BLaER1 (cell line): ENCODE measurements at regions not wholly inside any gene's neighbourhood (a gene's known extent, or its start where the extent isn't known, plus 50 kb on each side); places are given as distances from the start of the nearest gene placed in this dataset.

Experiments
- H3K27ac ChIP-seq: shearing (Covaris generic); formaldehyde crosslinking; 2 replicates; pipeline ENCODE4 v1.8.1; 2022
- H3K27me3 ChIP-seq: shearing (Covaris generic); formaldehyde crosslinking; 2 replicates; pipeline ENCODE4 v1.8.1; 2022
- H3K36me3 ChIP-seq: shearing (Covaris generic); formaldehyde crosslinking; 2 replicates; pipeline ENCODE4 v1.8.1; 2022
- H3K4me1 ChIP-seq: shearing (Covaris generic); formaldehyde crosslinking; 2 replicates; pipeline ENCODE4 v1.8.1; 2022
- H3K4me2 ChIP-seq: shearing (Covaris generic); formaldehyde crosslinking; 2 replicates; pipeline ENCODE4 v1.8.1; 2022
- H3K4me3 ChIP-seq: shearing (Covaris generic); formaldehyde crosslinking; 2 replicates; pipeline ENCODE4 v1.8.1; 2022
- H3K9ac ChIP-seq: shearing (Covaris generic); formaldehyde crosslinking; 2 replicates; pipeline ENCODE4 v1.8.1; 2022
- H3K9me3 ChIP-seq: shearing (Covaris generic); formaldehyde crosslinking; 2 replicates; pipeline ENCODE4 v1.8.1; 2022
- H4K20me1 ChIP-seq: shearing (Covaris generic); formaldehyde crosslinking; 2 replicates; pipeline ENCODE4 v1.8.1; 2022
- Cebpa-rat ChIP-seq: shearing (Covaris generic); IDR thresholded peaks from 2 replicates; pipeline ENCODE4 v1.8.1; 2022

GRCh38 chr2:134780972-134781371 lies 57.4 kb upstream of the ACMSD start:
- Histone ChIP-seq H4K20me1 (no peaks in the 10 kb centered on the region), H3K27ac (no peak overlapping the region), H3K9me3 (no peaks in the 10 kb centered on the region), H3K4me2 (no peak overlapping the region), H3K27me3 (no peaks in the 10 kb centered on the region), H3K4me1 (peaks cover 4% of the 10 kb centered on the region; the same call in 1 of the 2 replicates), H3K4me3 (no peak overlapping the region), H3K36me3 (no peaks in the 10 kb centered on the region), H3K9ac (no peak overlapping the region)
- TF ChIP-seq Cebpa-rat: no peak

DNA sequence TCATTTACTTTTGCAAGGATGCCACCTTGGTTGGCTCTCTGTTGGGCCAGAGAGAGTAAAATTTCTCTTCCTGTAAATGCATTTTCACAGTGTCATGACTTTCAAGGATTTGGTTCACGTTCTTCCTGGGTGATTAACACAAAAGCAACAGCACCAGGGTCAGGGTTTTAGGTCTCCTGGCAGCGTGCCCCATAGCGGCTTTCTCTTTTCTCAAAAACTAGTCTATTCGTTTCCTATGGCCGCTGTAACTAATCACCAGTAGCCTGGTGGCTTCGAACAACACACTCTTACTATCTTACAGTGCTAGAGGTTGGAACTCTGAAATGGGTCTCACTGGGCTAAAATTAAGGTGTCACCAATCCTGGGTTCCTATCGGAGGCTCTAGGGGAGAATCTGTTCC lies 56.3 kb upstream of the ACMSD start:
- no peaks in the 10 kb centered on the region for H4K20me1 ChIP-seq
- no peak for TF ChIP-seq Cebpa-rat
- peaks cover 4% of the 10 kb centered on the region; the same call in 1 of the 2 replicates for H3K4me1 ChIP-seq

GRCh38 chr2:134782792-134783191 lies 55.6 kb upstream of the ACMSD start:
- no peak for TF ChIP-seq Cebpa-rat
- H3K4me2 ChIP-seq: no peak overlapping the region
- H3K36me3 ChIP-seq: no peaks in the 10 kb centered on the region
- peaks cover 4% of the 10 kb centered on the region; the same call in 1 of the 2 replicates for H3K4me1 ChIP-seq
- no peaks in the 10 kb centered on the region for H3K27me3 ChIP-seq
- no peak overlapping the region for H3K4me3 ChIP-seq
- H3K9me3 ChIP-seq: no peaks in the 10 kb centered on the region
- no peak overlapping the region for H3K9ac ChIP-seq
- H4K20me1 ChIP-seq: no peaks in the 10 kb centered on the region
- H3K27ac ChIP-seq: no peak overlapping the region

More for the DNA sequence above, 56.3 kb upstream of the ACMSD start:
- Histone ChIP-seq H3K9me3 (no peaks in the 10 kb centered on the region), H3K27me3 (no peaks in the 10 kb centered on the region), H3K4me3 (no peak overlapping the region), H3K4me2 (no peak overlapping the region), H3K9ac (no peak overlapping the region), H3K27ac (no peak overlapping the region), H3K36me3 (no peaks in the 10 kb centered on the region)

- H3K4me2 ChIP-seq: no peak overlapping the region
- no peak overlapping the region for H3K27ac ChIP-seq
- no peak overlapping the region for H3K4me3 ChIP-seq
- no peaks in the 10 kb centered on the region for H3K9me3 ChIP-seq
- H3K9ac ChIP-seq: no peak overlapping the region
- H4K20me1 ChIP-seq: no peaks in the 10 kb centered on the region
- no peaks in the 10 kb centered on the region for H3K27me3 ChIP-seq
- peaks cover 4% of the 10 kb centered on the region; the same call in 1 of the 2 replicates for H3K4me1 ChIP-seq
- H3K36me3 ChIP-seq: no peaks in the 10 kb centered on the region
- no peak for TF ChIP-seq Cebpa-rat
Observed at GRCh38 chr2:134783912-134784311, 54.5 kb upstream of the ACMSD start.

DNA sequence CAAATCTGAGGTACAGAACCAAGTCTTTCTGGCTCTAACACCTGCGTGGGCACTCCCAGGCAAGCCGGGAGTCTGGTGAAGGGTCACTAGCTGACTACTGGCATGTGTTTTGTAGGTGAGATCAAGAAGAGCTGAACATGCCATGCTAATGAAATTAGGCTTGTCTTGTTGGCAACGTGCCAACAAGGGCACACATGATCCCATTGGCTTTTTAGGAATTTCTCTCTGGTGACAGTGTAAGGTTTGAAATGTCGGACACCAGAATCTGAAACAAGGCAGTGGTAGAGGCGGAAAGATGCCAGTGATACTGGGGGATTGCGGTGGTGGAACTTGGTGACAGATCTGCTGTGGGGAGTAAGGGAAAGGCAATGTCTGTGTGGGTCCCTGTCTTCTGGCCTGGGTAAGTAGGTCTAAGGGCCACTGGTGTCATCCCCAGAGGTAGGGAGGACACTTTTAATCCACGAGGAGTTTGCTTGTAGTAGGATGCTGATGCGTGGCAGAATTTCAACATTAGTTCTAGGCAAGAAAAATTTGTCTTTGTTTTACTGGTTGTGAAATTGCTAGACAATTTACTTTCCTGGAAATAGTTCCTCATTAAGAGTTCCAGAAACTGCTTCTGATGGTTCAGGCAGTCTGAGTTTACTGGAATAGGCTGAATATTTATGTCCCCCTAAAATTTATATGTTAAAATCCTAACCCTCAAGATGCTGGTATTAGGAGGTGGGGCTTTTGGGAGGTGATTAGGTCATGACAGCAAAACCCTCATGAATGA lies 52.6 kb upstream of the ACMSD start:
- H3K4me1 ChIP-seq: peaks cover 4% of the 10 kb centered on the region; the same call in 1 of the 2 replicates
- H4K20me1 ChIP-seq: no peaks in the 10 kb centered on the region
- H3K36me3 ChIP-seq: no peaks in the 10 kb centered on the region
- H3K4me2 ChIP-seq: no peak overlapping the region
- H3K27me3 ChIP-seq: no peaks in the 10 kb centered on the region
- no peak overlapping the region for H3K9ac ChIP-seq
- TF ChIP-seq Cebpa-rat: no peak
- no peaks in the 10 kb centered on the region for H3K9me3 ChIP-seq
- H3K27ac ChIP-seq: no peak overlapping the region
- H3K4me3 ChIP-seq: no peak overlapping the region

GRCh38 chr2:134788417-134788816 lies 50.0 kb upstream of the ACMSD start:
- H3K4me2 ChIP-seq: no peak overlapping the region
- no peaks in the 10 kb centered on the region for H3K27me3 ChIP-seq
- no peak overlapping the region for H3K4me3 ChIP-seq
- H3K9me3 ChIP-seq: no peaks in the 10 kb centered on the region
- no peaks in the 10 kb centered on the region for H4K20me1 ChIP-seq
- TF ChIP-seq Cebpa-rat: no peak
- no peaks in the 10 kb centered on the region for H3K4me1 ChIP-seq
- no peak overlapping the region for H3K9ac ChIP-seq
- H3K27ac ChIP-seq: no peak overlapping the region
- no peaks in the 10 kb centered on the region for H3K36me3 ChIP-seq
